SK-N-SH treated with all-trans-retinoic acid at 6 μM for 48 hours (cell line): ENCODE measurements at regions not wholly inside any gene's neighbourhood (a gene's known extent, or its start where the extent isn't known, plus 50 kb on each side); places are given as distances from the start of the nearest gene placed in this dataset.

Experiments used
- ATAC-seq: fragments of 200-7000 bp; cut with Tn5 transposase; 3 replicates; pipeline ENCODE4 v1.9.1; 2020; ENCODE audit warnings: mild to moderate bottlenecking, moderate library complexity
- ARNTL ChIP-seq: fragments of 450-650 bp; formaldehyde crosslinking; IDR thresholded peaks from 2 replicates; pipeline ENCODE4 v1.5.0; 2020; ENCODE audit warnings: low read depth, mild to moderate bottlenecking, moderate library complexity, borderline replicate concordance
- BACH2 ChIP-seq: fragments of 250-450 bp; sonication (Bioruptor Pico); IDR thresholded peaks from 2 replicates; pipeline ENCODE4 v1.9.0; 2021; ENCODE audit warnings: mild to moderate bottlenecking, borderline replicate concordance
- CREB5 ChIP-seq: fragments of 250-450 bp; sonication (Bioruptor Pico); IDR thresholded peaks from 2 replicates; pipeline ENCODE4 v1.5.1; 2020; ENCODE audit warnings: low read depth, mild to moderate bottlenecking, moderate library complexity
- CSRNP3 ChIP-seq: fragments of 250-450 bp; sonication (Bioruptor Pico); IDR thresholded peaks from 2 replicates; pipeline ENCODE4 v1.5.1; 2021; ENCODE audit warnings: mild to moderate bottlenecking, moderate library complexity
- GLIS3 ChIP-seq: fragments of 250-450 bp; sonication (Bioruptor Pico); IDR thresholded peaks from 2 replicates; pipeline ENCODE4 v1.5.0; 2020; ENCODE audit warnings: mild to moderate bottlenecking, moderate library complexity
- ISL1 ChIP-seq: fragments of 250-450 bp; sonication (Bioruptor Pico); IDR thresholded peaks from 2 replicates; pipeline ENCODE4 v2.1.2; 2022; ENCODE audit warnings: mild to moderate bottlenecking, moderate library complexity
- PATZ1 ChIP-seq: fragments of 250-450 bp; sonication (Bioruptor Pico); IDR thresholded peaks from 2 replicates; pipeline ENCODE4 v1.8.0; 2020; ENCODE audit warnings: mild to moderate bottlenecking, moderate library complexity, borderline replicate concordance
- POU6F1 ChIP-seq: fragments of 250-450 bp; sonication (Bioruptor Pico); IDR thresholded peaks from 2 replicates; pipeline ENCODE4 v1.8.0; 2021; ENCODE audit warnings: low read depth, mild to moderate bottlenecking, moderate library complexity, borderline replicate concordance
- PPARA ChIP-seq: fragments of 250-450 bp; sonication (Bioruptor Pico); IDR thresholded peaks from 2 replicates; pipeline ENCODE4 v1.5.0; 2020; ENCODE audit warnings: mild to moderate bottlenecking, borderline replicate concordance
- RARB ChIP-seq: fragments of 250-450 bp; sonication (Bioruptor Pico); IDR thresholded peaks from 2 replicates; pipeline ENCODE4 v1.8.0; 2021; ENCODE audit warnings: mild to moderate bottlenecking, moderate library complexity
- SNAI2 ChIP-seq: fragments of 250-450 bp; sonication (Bioruptor Pico); IDR thresholded peaks from 2 replicates; pipeline ENCODE4 v1.5.0; 2020; ENCODE audit warnings: mild to moderate bottlenecking, moderate library complexity
- TCF4 ChIP-seq: fragments of 250-450 bp; sonication (Bioruptor Pico); IDR thresholded peaks from 2 replicates; pipeline ENCODE4 v1.8.0; 2021; ENCODE audit warnings: mild to moderate bottlenecking, moderate library complexity, borderline replicate concordance
- TOX ChIP-seq: fragments of 250-450 bp; sonication (Bioruptor Pico); IDR thresholded peaks from 2 replicates; pipeline ENCODE4 v1.8.0; 2021; ENCODE audit warnings: mild to moderate bottlenecking, moderate library complexity, borderline replicate concordance
- TSHZ2 ChIP-seq: fragments of 250-450 bp; sonication (Bioruptor Pico); IDR thresholded peaks from 2 replicates; pipeline ENCODE4 v1.5.0; 2020; ENCODE audit warnings: mild to moderate bottlenecking, moderate library complexity
- ZC3H10 ChIP-seq: fragments of 250-450 bp; sonication (Bioruptor Pico); IDR thresholded peaks from 2 replicates; pipeline ENCODE4 v1.5.1; 2021; ENCODE audit warnings: mild to moderate bottlenecking, moderate library complexity
- ZFP3 ChIP-seq: fragments of 250-450 bp; sonication (Bioruptor Pico); IDR thresholded peaks from 2 replicates; pipeline ENCODE4 v1.5.0; 2020; ENCODE audit warnings: mild to moderate bottlenecking, moderate library complexity
- ZFP30 ChIP-seq: fragments of 450-650 bp; formaldehyde crosslinking; IDR thresholded peaks from 2 replicates; pipeline ENCODE4 v1.5.0; 2022; ENCODE audit warnings: mild to moderate bottlenecking, moderate library complexity
- ZNF565 ChIP-seq: fragments of 450-650 bp; formaldehyde crosslinking; conservative IDR thresholded peaks from 2 replicates; pipeline ENCODE4 v1.5.0; 2020; ENCODE audit warnings: low read depth, mild to moderate bottlenecking, moderate library complexity
- ZNF70 ChIP-seq: fragments of 450-650 bp; formaldehyde crosslinking; IDR thresholded peaks from 2 replicates; pipeline ENCODE4 v1.5.0; 2020; ENCODE audit warnings: mild to moderate bottlenecking, moderate library complexity
- ZNF8 ChIP-seq: fragments of 450-650 bp; formaldehyde crosslinking; IDR thresholded peaks from 2 replicates; pipeline ENCODE4 v1.5.0; 2020; ENCODE audit warnings: mild to moderate bottlenecking, moderate library complexity

GRCh38 chr15:46343196-46343935, 708.5 kb downstream of the SQOR start:
- no peak for ATAC-seq
- TF ChIP-seq ZNF8: no peak
- TF ChIP-seq POU6F1: no peak
- no peak for TF ChIP-seq TCF4 (CRISPR knock-in tag)
- no peak for TF ChIP-seq ARNTL (CRISPR knock-in tag)
- TF ChIP-seq RARB: no peak
- no peak for TF ChIP-seq SNAI2 (CRISPR knock-in tag)

- no peak for ATAC-seq
- TF ChIP-seq SNAI2 (CRISPR knock-in tag): no peak
- no peak for TF ChIP-seq ZNF8
- TF ChIP-seq CREB5 (CRISPR knock-in tag): no peak
- TF ChIP-seq TCF4 (CRISPR knock-in tag): no peak
- TF ChIP-seq ZNF565 (CRISPR knock-in tag): no peak
- TF ChIP-seq PPARA (CRISPR knock-in tag): no peak
- TF ChIP-seq ZFP30 (CRISPR knock-in tag): no peak
- TF ChIP-seq CSRNP3: no peak
- no peak for TF ChIP-seq ZFP3
- TF ChIP-seq POU6F1: no peak
- no peak for TF ChIP-seq TOX
- TF ChIP-seq GLIS3: no peak
- TF ChIP-seq TSHZ2 (CRISPR knock-in tag): no peak
- no peak for TF ChIP-seq ZC3H10 (CRISPR knock-in tag)
- TF ChIP-seq ZNF70 (CRISPR knock-in tag): no peak
- TF ChIP-seq BACH2: no peak
- no peak for TF ChIP-seq RARB
- no peak for TF ChIP-seq ISL1 (CRISPR knock-in tag)
- TF ChIP-seq PATZ1 (CRISPR knock-in tag): no peak
Measured at GRCh38 chr15:46344115-46344724, 709.4 kb downstream of the SQOR start.
